Stimulated activated naive CD8-positive, alpha-beta T cell treated with anti-CD3 and anti-CD28 coated beads, Interleukin-15, amount 100 ng/mL, for 72 hours (primary cell): ENCODE measurements at regions not wholly inside any gene's neighbourhood (a gene's known extent, or its start where the extent isn't known, plus 50 kb on each side); places are given as distances from the start of the nearest gene placed in this dataset.

ENCODE experiments used
- ATAC-seq: fragments of 150-1000 bp; cut with Tn5 transposase; 2 replicates; pipeline ENCODE4 v1.10.0; 2021; ENCODE audit warnings: mild to moderate bottlenecking, moderate library complexity
- DNase-seq, 2 donors: peaks; one replicate each; pipeline ENCODE4 v3.0.0; 2021 to 2022
- H3K27ac Mint-ChIP-seq, 2 donors: one replicate each; pipeline ENCODE4 v1.8.0; 2022; ENCODE audit warnings: mild to moderate bottlenecking in 2 of 2, mixed read lengths in 2 of 2, moderate library complexity in 2 of 2
- H3K27me3 Mint-ChIP-seq: one replicate; pipeline ENCODE4 v1.8.0; 2022; ENCODE audit warnings: mixed read lengths
- H3K4me1 Mint-ChIP-seq: one replicate; pipeline ENCODE4 v1.8.0; 2022; ENCODE audit warnings: mild to moderate bottlenecking, mixed read lengths
- H3K4me3 Mint-ChIP-seq, 2 donors: one replicate each; pipeline ENCODE4 v1.8.0; 2022; ENCODE audit warnings: mild to moderate bottlenecking in 2 of 2, mixed read lengths in 2 of 2, moderate library complexity in 1 of 2
- H3K9me3 Mint-ChIP-seq, 2 donors: one replicate each; pipeline ENCODE4 v1.8.0; 2022; ENCODE audit warnings: mixed read lengths in 2 of 2

GRCh38 chr2:20138696-20139095 lies 86.2 kb downstream of the SDC1 start:
- DNase-seq (peak in 1 of 2 donors; percentile 2), ATAC-seq (no peak)
- Mint-ChIP-seq H3K27me3 (no peaks in the 10 kb centered on the region), H3K4me1 (no peaks in the 10 kb centered on the region), H3K9me3 (no peaks in the 10 kb centered on the region), H3K4me3 (no peak overlapping the region), H3K27ac (peak overlapping the region in 1 of 2 donors; percentile 60)

GRCh38 chr2:20137884-20138283 lies 86.5 kb upstream of the LAPTM4A start:
- Mint-ChIP-seq H3K27ac (no peak overlapping the region), H3K4me1 (no peaks in the 10 kb centered on the region), H3K4me3 (no peak overlapping the region), H3K27me3 (peaks cover 5% of the 10 kb centered on the region), H3K9me3 (no peaks in the 10 kb centered on the region)
- ATAC-seq (no peak), DNase-seq (peak in 1 of 2 donors; percentile 0)

- H3K4me3 Mint-ChIP-seq, result no peak overlapping the region
- ATAC-seq (no peak), DNase-seq (peak in 1 of 2 donors; percentile 2)
- no peaks in the 10 kb centered on the region for H3K9me3 Mint-ChIP-seq
- H3K4me1 Mint-ChIP-seq, result no peaks in the 10 kb centered on the region
- H3K27ac Mint-ChIP-seq, result no peak overlapping the region
- peaks cover 12% of the 10 kb centered on the region for H3K27me3 Mint-ChIP-seq
Measured at GRCh38 chr2:20137131-20137571, 85.7 kb upstream of the LAPTM4A start.

- DNase-seq (peak in 1 of 2 donors; percentile 5), ATAC-seq (no peak)
- H3K4me1 Mint-ChIP-seq, result no peaks in the 10 kb centered on the region
- H3K9me3 Mint-ChIP-seq, result no peaks in the 10 kb centered on the region
- peaks cover 18% of the 10 kb centered on the region for H3K27me3 Mint-ChIP-seq
- H3K27ac Mint-ChIP-seq, result no peak overlapping the region
- H3K4me3 Mint-ChIP-seq, result no peak overlapping the region
Measured at GRCh38 chr2:20136149-20136548, 84.7 kb upstream of the LAPTM4A start.

- DNase-seq (peak; percentile 26 to 43), ATAC-seq (peak; percentile 64)
- Mint-ChIP-seq H3K27ac (no peak overlapping the region), H3K4me3 (no peak overlapping the region), H3K4me1 (no peaks in the 10 kb centered on the region), H3K27me3 (peaks cover 23% of the 10 kb centered on the region), H3K9me3 (no peaks in the 10 kb centered on the region)
Measured at GRCh38 chr2:20135631-20136050, 84.2 kb upstream of the LAPTM4A start.

GRCh38 chr2:20132990-20133535 lies 81.6 kb upstream of the LAPTM4A start:
- no peak overlapping the region for H3K27ac Mint-ChIP-seq
- no peak for ATAC-seq
- H3K4me1 Mint-ChIP-seq, result no peaks in the 10 kb centered on the region
- no peak for DNase-seq
- peaks cover 26% of the 10 kb centered on the region for H3K27me3 Mint-ChIP-seq
- no peaks in the 10 kb centered on the region for H3K9me3 Mint-ChIP-seq
- H3K4me3 Mint-ChIP-seq, result no peak overlapping the region

GRCh38 chr2:20130821-20131645 lies 79.6 kb upstream of the LAPTM4A start:
- peaks cover 26% of the 10 kb centered on the region for H3K27me3 Mint-ChIP-seq
- ATAC-seq (no peak), DNase-seq (no peak)
- H3K9me3 Mint-ChIP-seq, result no peaks in the 10 kb centered on the region
- H3K27ac Mint-ChIP-seq, result peak overlapping the region in 1 of 2 donors; percentile 23
- no peaks in the 10 kb centered on the region for H3K4me1 Mint-ChIP-seq
- no peak overlapping the region for H3K4me3 Mint-ChIP-seq

GRCh38 chr2:20130160-20130560 lies 78.7 kb upstream of the LAPTM4A start:
- no peak overlapping the region for H3K4me3 Mint-ChIP-seq
- H3K4me1 Mint-ChIP-seq, result no peaks in the 10 kb centered on the region
- H3K27me3 Mint-ChIP-seq, result peaks cover 26% of the 10 kb centered on the region
- no peak for DNase-seq
- H3K27ac Mint-ChIP-seq, result no peak overlapping the region
- no peak for ATAC-seq
- no peaks in the 10 kb centered on the region for H3K9me3 Mint-ChIP-seq

- H3K4me3 Mint-ChIP-seq, result no peak overlapping the region
- no peaks in the 10 kb centered on the region for H3K4me1 Mint-ChIP-seq
- DNase-seq, result no peak
- no peak overlapping the region for H3K27ac Mint-ChIP-seq
- H3K27me3 Mint-ChIP-seq, result peaks cover 26% of the 10 kb centered on the region
- H3K9me3 Mint-ChIP-seq, result no peaks in the 10 kb centered on the region
- ATAC-seq, result no peak
Measured at GRCh38 chr2:20129331-20130159, 78.1 kb upstream of the LAPTM4A start.

GRCh38 chr2:20128506-20129330 lies 77.3 kb upstream of the LAPTM4A start:
- Mint-ChIP-seq H3K27ac (no peak overlapping the region), H3K9me3 (no peaks in the 10 kb centered on the region), H3K4me1 (no peaks in the 10 kb centered on the region), H3K27me3 (peaks cover 26% of the 10 kb centered on the region), H3K4me3 (no peak overlapping the region)
- no peak for ATAC-seq
- no peak for DNase-seq

- H3K27me3 Mint-ChIP-seq, result peaks cover 16% of the 10 kb centered on the region
- H3K4me1 Mint-ChIP-seq, result no peaks in the 10 kb centered on the region
- no peak for ATAC-seq
- H3K27ac Mint-ChIP-seq, result no peak overlapping the region
- no peak for DNase-seq
- H3K9me3 Mint-ChIP-seq, result no peaks in the 10 kb centered on the region
- H3K4me3 Mint-ChIP-seq, result no peak overlapping the region
Measured at GRCh38 chr2:20126469-20126868, 75.0 kb upstream of the LAPTM4A start.

- DNase-seq, result no peak
- Mint-ChIP-seq H3K27ac (no peak overlapping the region), H3K9me3 (no peaks in the 10 kb centered on the region), H3K27me3 (peaks cover 15% of the 10 kb centered on the region), H3K4me3 (no peak overlapping the region), H3K4me1 (no peaks in the 10 kb centered on the region)
- no peak for ATAC-seq
Measured at GRCh38 chr2:20126040-20126439, 74.6 kb upstream of the LAPTM4A start.

GRCh38 chr2:20125616-20126015 lies 74.2 kb upstream of the LAPTM4A start:
- ATAC-seq (no peak), DNase-seq (no peak)
- no peak overlapping the region for H3K4me3 Mint-ChIP-seq
- H3K27ac Mint-ChIP-seq, result no peak overlapping the region
- H3K9me3 Mint-ChIP-seq, result no peaks in the 10 kb centered on the region
- H3K4me1 Mint-ChIP-seq, result no peaks in the 10 kb centered on the region
- H3K27me3 Mint-ChIP-seq, result peaks cover 10% of the 10 kb centered on the region

- Mint-ChIP-seq H3K9me3 (no peaks in the 10 kb centered on the region), H3K4me1 (no peaks in the 10 kb centered on the region), H3K4me3 (no peak overlapping the region), H3K27ac (no peak overlapping the region), H3K27me3 (peaks cover 8% of the 10 kb centered on the region)
- DNase-seq (no peak), ATAC-seq (no peak)
Measured at GRCh38 chr2:20125164-20125563, 73.7 kb upstream of the LAPTM4A start.
